ENCODE measurements at regions not wholly inside any gene's neighbourhood (a gene's known extent, or its start where the extent isn't known, plus 50 kb on each side); places are given as distances from the start of the nearest gene placed in this dataset.

GRCh38 chr4:14790494-14790893 lies 211.8 kb upstream of the CPEB2 start:
- H3K79me2 ChIP-seq (ENCODE audit: low read length): no peaks in the 10 kb centered on the region
- H3K27ac ChIP-seq (ENCODE audit: low read length): peak overlapping the region; percentile 20
- no peaks in the 10 kb centered on the region for H3K27me3 ChIP-seq (ENCODE audit: low read length)
- H2AFZ ChIP-seq (ENCODE audit: low read length): no peak overlapping the region
- H3K9me2 ChIP-seq (replicated peaks; ENCODE audit: low read length): no peaks in the 10 kb centered on the region
- TF ChIP-seq EZH2phosphoT487 (IDR thresholded peaks at IDR 0.05; ENCODE audit: borderline replicate concordance, low read length) (no peak), CTCF (conservative IDR thresholded peaks at IDR 0.05; ENCODE audit: low read depth, low read length) (no peak), EZH2 (IDR thresholded peaks at IDR 0.05; ENCODE audit: low read length, unreplicated experiment) (no peak)
- peaks cover 28% of the 10 kb centered on the region for H3K4me1 ChIP-seq (ENCODE audit: insufficient read depth, low read length)
- no peaks in the 10 kb centered on the region for H3F3A ChIP-seq (ENCODE audit: low read length, unreplicated experiment)
- ATAC-seq (no peak; the same call in 1 of the 2 replicates), DNase-seq (peak; percentile 33)
- no TSS peak for BruUV-seq (replicated peaks)
- ChIA-PET POLR2A (ENCODE audit: unreplicated experiment) (no interaction called here), CTCF (no interaction called here)
- H3K9ac ChIP-seq (ENCODE audit: low read length): no peak overlapping the region
- no peaks in the 10 kb centered on the region for H4K20me1 ChIP-seq (ENCODE audit: low read length)
- intact Hi-C loops (cut with micrococcal nuclease): no loop called here
- H3K36me3 ChIP-seq (ENCODE audit: low read depth, low read length): no peaks in the 10 kb centered on the region; the same call in 1 of the 2 replicates
- H3K4me3 ChIP-seq (ENCODE audit: low read length): no peak overlapping the region
- H3K4me2 ChIP-seq (ENCODE audit: low read length): peak overlapping the region; percentile 33
- H3K9me3 ChIP-seq (ENCODE audit: low read length): no peaks in the 10 kb centered on the region

- H2AFZ ChIP-seq (ENCODE audit: low read length): peak overlapping the region; percentile 54
- no peaks in the 10 kb centered on the region for H3K79me2 ChIP-seq (ENCODE audit: low read length)
- peaks cover 28% of the 10 kb centered on the region for H3K4me1 ChIP-seq (ENCODE audit: insufficient read depth, low read length)
- no peaks in the 10 kb centered on the region for H3K27me3 ChIP-seq (ENCODE audit: low read length)
- ChIA-PET POLR2A (ENCODE audit: unreplicated experiment) (no interaction called here), CTCF (no interaction called here)
- H3K9me2 ChIP-seq (replicated peaks; ENCODE audit: low read length): no peaks in the 10 kb centered on the region
- intact Hi-C loops (cut with micrococcal nuclease): no loop called here
- peak overlapping the region; percentile 40 for H3K9ac ChIP-seq (ENCODE audit: low read length)
- no peak for TF ChIP-seq EZH2phosphoT487 (IDR thresholded peaks at IDR 0.05; ENCODE audit: borderline replicate concordance, low read length)
- TF ChIP-seq EZH2 (IDR thresholded peaks at IDR 0.05; ENCODE audit: low read length, unreplicated experiment): no peak
- TF ChIP-seq CTCF (conservative IDR thresholded peaks at IDR 0.05; ENCODE audit: low read depth, low read length): no peak
- no peaks in the 10 kb centered on the region for H4K20me1 ChIP-seq (ENCODE audit: low read length)
- peak; percentile 61 for DNase-seq
- no peaks in the 10 kb centered on the region; the same call in 1 of the 2 replicates for H3K36me3 ChIP-seq (ENCODE audit: low read depth, low read length)
- no peaks in the 10 kb centered on the region for H3K9me3 ChIP-seq (ENCODE audit: low read length)
- ATAC-seq: peak; percentile 85
- H3F3A ChIP-seq (ENCODE audit: low read length, unreplicated experiment): no peaks in the 10 kb centered on the region
- BruUV-seq (replicated peaks): no TSS peak
- no peak overlapping the region for H3K4me3 ChIP-seq (ENCODE audit: low read length)
- H3K27ac ChIP-seq (ENCODE audit: low read length): peak overlapping the region; percentile 80
- H3K4me2 ChIP-seq (ENCODE audit: low read length): peak overlapping the region; percentile 64
Measured at GRCh38 chr4:14792702-14793227, 209.5 kb upstream of the CPEB2 start.

- intact Hi-C loops (cut with micrococcal nuclease): no loop called here
- no peaks in the 10 kb centered on the region for H3K9me2 ChIP-seq (replicated peaks; ENCODE audit: low read length)
- no peaks in the 10 kb centered on the region for H3K9me3 ChIP-seq (ENCODE audit: low read length)
- TF ChIP-seq EZH2 (IDR thresholded peaks at IDR 0.05; ENCODE audit: low read length, unreplicated experiment) (no peak), CTCF (conservative IDR thresholded peaks at IDR 0.05; ENCODE audit: low read depth, low read length) (no peak), EZH2phosphoT487 (IDR thresholded peaks at IDR 0.05; ENCODE audit: borderline replicate concordance, low read length) (no peak)
- H3F3A ChIP-seq (ENCODE audit: low read length, unreplicated experiment): no peaks in the 10 kb centered on the region
- ATAC-seq: no peak
- H3K4me1 ChIP-seq (ENCODE audit: insufficient read depth, low read length): no peaks in the 10 kb centered on the region
- no peak overlapping the region for H3K9ac ChIP-seq (ENCODE audit: low read length)
- no peak overlapping the region for H3K4me2 ChIP-seq (ENCODE audit: low read length)
- no peak overlapping the region for H3K27ac ChIP-seq (ENCODE audit: low read length)
- no TSS peak for BruUV-seq (replicated peaks)
- no peak overlapping the region for H3K4me3 ChIP-seq (ENCODE audit: low read length)
- ChIA-PET POLR2A (ENCODE audit: unreplicated experiment) (no interaction called here), CTCF (no interaction called here)
- H3K36me3 ChIP-seq (ENCODE audit: low read depth, low read length): no peaks in the 10 kb centered on the region
- no peak overlapping the region for H2AFZ ChIP-seq (ENCODE audit: low read length)
- no peaks in the 10 kb centered on the region for H3K27me3 ChIP-seq (ENCODE audit: low read length)
- H3K79me2 ChIP-seq (ENCODE audit: low read length): no peaks in the 10 kb centered on the region
- no peak for DNase-seq
- no peaks in the 10 kb centered on the region for H4K20me1 ChIP-seq (ENCODE audit: low read length)
Measured at GRCh38 chr4:14800977-14801376, 201.3 kb upstream of the CPEB2 start.
